CD1c-positive myeloid dendritic cell (primary cell): ENCODE measurements at regions not wholly inside any gene's neighbourhood (a gene's known extent, or its start where the extent isn't known, plus 50 kb on each side); places are given as distances from the start of the nearest gene placed in this dataset.
A peak's percentile ranks its signal among the peaks of the same experiment; 100 is the strongest.
"Not testable (repeated sequence)": the region's sequence is repeated elsewhere in the genome, so short reads cannot be mapped to it uniquely, and the experiment has no call there.

Experiments used
- DNase-seq: peaks from one replicate; pipeline ENCODE4 v3.0.0-alpha.2; 2016; ENCODE audit errors: extremely low spot score

DNA sequence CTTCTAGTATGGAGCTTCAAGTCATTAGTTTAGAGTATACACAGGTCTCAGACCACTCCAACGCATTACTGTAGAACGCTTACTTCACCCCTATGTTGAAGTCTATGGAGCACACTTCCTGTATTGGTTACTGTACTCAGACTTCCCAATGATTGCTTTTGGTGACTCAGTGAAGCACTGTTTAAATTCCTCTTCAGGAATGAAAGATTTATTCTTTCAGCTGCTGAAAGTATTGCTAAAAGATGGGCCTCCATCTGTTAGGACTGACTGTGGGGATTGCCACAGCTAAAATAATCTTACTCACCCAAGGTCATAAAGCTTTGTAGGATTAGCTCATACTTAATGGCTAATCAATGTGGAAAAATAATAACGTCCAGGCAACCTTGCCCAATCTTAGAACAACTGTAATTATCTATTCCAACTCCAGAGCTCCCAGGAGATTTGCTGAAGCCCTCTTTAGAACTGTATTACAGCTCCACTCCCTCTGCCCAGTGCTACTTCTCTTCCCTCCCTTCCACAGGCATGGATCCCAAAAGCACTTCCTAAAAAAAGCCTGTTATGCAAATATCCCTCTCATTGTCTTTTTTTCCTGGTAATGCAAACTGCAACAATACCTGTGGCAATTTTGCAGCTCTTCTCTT, 281.9 kb upstream of the HS3ST1 start:
- no peak for DNase-seq

DNA sequence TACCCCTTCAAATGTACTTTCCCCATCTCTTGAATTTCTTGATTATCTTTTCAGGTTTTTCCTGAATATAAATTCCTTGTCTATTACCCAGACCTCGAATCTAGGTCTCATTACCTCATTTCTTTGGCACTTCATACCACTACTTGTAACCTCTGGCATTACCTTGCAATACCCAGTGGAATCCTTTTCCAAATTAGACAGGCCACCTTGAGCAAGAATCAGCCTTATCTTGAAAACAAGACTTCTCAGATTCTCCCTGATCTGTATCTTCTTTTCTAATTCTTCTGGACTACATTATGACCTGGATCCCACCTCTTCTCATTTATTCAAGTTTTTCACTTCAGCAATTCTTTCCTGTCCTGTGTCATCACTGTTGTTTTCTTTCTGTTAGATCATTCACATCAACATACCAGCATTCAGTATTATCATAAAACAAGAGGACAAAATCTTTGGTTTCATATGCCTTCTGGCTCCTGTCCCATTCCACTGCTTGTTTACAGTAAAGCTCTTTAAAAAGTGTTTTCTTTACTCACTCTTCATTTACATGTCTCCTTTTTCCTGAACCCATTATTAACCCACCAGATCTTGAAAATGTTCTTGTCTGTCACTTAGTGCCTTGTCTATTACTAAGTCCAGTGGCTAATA, 275.6 kb upstream of the HS3ST1 start:
- DNase-seq, result no peak

DNA sequence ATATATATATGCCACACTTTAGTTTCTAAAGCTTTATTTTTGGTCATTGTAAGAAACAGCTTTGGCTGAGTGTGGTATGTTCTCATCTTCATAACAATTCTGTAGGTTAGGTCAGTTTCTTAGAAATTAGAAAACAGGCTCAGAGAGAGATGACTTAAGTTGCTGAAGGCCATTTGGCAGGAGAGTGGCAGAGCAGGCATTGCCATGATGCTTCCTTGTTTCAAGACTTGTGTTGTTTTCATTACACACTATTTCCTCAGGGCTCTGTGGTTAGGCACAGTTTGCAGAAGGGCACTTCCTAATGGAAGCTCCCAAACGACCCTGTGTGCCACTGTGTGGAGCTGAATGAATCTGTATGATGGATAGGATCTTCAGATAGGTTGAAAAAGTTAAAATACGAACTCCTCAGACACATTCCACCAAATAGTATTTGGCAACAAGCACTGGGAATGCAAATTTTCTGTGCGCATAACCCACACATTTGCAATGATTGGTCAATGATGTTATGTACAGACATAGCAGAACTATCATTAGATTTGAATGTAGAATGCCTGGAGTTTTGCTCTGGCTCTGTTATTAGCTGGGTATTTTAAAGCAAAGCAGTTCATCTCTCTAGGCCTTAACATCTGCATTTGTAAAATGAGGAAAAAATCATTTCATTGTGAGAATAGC, 274.3 kb upstream of the HS3ST1 start:
- DNase-seq, result no peak

DNA sequence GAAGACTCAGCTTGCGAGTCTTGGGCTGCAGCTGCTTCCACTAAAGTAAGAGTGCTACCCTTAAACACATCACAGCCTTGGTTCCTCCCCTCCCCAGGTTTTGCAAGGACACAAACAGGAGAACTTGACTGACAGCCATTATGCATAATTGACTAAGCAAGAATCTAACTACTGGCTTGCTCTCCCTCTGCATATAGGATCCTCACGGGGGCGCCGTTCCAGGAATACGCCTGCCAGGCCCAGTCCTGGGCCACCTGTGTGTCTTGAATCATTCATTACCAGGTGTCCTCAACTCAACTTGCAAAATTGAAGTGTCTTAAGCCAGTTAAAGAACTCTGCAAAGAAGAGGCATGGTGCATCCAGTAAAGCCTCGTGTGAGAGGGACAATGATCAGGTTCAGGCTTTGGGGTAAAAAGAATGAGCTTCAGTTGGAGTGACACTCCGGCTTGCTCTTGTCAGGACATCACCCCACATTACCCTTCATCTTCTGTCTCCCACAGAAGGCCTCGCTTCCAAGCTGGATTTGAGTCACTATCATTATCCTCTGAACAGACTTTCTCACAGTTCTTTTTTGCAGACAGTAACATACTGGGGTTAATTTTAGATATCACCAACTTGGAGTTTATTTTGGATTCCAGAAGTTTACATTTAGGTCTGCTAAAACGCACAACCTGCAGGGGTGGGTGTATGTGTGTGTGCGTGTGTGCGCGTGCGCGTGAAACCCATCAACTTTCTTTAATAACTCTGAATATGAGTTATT, 273.5 kb upstream of the HS3ST1 start:
- DNase-seq, result no peak

DNA sequence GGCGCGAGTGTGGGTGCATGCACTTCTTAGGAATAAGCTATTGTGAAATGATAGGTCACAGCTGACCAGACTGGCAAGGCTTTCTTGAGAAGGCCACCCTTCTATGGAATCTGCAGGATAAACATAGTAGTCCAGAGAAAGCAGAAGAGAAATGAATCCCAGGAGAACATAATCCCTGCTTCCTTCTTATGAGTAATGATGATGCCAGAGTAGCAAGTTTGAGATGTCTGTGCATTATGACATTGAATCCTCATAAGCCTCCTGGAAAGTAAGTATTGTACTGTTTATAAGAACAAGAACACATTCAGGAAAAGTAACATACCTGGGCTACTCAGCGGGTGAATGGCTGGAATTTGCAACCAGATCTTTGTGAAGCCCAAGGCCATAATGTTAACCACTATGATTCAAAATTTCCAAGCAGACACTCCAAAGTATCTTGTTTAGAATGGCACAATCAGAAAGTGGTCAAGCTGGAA, 272.1 kb upstream of the HS3ST1 start:
- peak; percentile 65 for DNase-seq

DNA sequence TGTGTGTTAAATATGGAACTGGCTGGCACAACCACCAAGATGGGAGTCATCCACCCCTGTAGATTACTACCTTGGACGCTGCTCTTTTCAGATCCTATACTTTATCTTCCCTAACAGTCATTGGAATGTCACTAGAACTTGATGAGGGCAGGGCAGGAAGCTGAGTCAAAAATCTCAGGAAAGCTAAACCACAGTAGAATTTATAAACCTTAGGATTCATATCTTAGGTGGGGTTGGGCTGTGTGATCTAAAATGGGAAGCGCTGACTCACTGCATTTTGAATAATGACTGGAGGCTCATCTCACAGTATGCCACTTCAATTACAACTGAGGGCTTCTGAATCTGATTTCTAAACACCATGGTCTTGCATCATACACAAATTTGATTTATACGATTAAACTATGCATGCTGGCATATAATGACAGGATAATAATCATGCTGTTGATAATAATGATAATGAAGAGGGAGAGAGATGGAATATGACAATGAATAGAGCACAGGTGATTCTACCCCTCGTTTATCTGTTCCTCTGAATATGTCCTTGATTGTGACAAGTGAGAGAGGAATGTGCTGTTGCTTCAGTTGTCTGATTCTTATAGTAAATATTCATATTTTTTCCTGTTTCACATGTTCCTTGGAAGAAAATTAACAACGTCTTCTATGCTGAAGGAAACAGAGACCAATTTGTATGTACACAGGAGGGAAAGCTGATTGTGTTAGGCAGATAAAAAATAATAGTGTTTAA, 270.3 kb upstream of the HS3ST1 start:
- no peak for DNase-seq

DNA sequence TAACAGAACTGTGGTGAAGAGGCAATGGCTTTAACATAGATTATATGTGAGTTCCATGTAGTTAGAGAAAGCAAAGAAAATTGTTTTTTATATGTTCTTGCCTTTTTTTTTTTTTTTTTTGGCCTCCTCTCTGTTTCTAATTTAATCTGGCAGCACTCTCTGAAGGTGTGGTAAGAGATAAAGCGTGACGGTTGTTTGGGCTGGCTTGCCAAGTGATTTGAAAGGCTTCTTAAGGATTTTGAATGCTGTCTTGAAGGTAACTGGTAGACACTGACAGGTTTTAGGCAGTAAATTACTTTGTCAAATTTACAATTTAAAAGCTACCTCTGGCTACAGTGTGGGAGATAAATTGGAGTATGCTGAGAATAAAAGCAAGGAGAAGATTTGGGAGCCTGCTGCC, 269.3 kb upstream of the HS3ST1 start:
- no peak for DNase-seq

DNA sequence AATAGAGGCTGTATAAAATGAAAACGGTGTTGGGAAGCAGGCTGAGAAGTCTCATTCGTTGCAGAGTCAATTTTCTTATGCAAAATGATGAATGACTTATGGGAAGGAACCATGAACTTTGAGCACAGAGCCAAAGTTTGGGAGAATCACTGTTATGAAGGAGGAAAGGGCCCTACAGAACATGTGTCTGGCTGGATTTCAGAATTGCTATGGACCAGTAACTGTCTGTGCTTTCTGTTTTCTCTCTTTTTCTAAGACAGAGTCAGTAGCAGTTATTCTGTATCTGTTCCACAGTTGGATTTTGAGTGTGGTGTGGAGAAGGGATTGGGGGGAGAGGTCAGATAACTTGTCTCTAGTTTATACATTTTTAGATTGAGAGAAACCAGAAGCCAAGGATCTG, 265.0 kb upstream of the HS3ST1 start:
- DNase-seq, result no peak

DNA sequence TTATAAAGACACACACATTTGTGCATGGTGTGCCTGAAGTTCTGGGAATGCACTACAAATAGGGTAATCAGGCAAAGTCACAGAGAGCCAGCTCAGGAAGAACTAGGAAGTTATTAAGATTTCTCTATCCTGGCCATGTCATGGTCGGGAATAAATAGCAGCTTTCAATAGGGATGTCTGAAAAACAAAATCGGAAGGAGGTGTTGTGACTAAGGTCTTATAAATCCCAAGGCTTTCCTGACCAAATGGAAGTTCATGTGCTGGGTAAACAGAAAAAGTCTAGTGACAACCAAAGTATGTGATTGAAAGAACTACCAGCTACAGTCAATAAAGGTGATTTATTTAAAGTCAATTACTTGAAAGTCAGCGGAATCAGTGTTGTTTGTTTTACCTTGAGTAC, 262.5 kb upstream of the HS3ST1 start:
- DNase-seq, result no peak

DNA sequence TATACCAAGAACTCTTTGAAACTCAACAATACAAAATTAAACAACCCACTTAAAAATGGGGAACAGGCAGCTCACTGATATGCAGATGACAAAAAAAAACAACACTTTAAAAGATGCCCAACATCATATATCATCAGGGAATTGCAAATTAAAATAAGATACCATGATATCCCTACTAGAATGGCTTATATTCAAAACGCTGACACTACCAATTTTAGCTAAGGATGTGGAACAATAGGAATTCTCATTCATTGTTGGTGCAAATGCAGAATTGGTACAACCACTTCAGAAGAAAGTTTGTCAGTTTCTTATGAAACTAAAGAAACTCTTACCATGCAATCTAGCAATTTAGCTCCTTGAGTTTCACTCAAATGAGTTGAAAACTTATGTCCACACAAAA, 259.0 kb upstream of the HS3ST1 start:
- no peak for DNase-seq

DNA sequence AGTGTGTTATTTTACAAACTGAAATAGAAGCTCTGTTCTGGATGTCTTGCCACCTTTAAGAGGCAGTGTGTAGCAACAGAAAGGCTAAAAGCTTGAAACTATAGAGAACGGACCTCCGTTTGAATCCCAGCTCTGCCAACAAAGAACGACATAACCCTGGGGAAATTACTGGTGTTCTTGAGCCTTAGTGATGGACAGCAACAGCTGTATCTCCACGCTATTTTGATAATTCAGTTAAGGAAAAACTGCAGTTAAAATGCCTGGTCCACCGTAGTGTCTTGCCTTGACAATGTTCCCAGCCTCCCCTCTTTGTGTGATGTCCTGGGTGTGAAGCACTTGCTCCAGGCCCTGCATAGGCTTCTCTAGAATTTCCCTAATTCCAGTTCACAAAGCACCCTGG, 256.8 kb upstream of the HS3ST1 start:
- DNase-seq, result no peak

DNA sequence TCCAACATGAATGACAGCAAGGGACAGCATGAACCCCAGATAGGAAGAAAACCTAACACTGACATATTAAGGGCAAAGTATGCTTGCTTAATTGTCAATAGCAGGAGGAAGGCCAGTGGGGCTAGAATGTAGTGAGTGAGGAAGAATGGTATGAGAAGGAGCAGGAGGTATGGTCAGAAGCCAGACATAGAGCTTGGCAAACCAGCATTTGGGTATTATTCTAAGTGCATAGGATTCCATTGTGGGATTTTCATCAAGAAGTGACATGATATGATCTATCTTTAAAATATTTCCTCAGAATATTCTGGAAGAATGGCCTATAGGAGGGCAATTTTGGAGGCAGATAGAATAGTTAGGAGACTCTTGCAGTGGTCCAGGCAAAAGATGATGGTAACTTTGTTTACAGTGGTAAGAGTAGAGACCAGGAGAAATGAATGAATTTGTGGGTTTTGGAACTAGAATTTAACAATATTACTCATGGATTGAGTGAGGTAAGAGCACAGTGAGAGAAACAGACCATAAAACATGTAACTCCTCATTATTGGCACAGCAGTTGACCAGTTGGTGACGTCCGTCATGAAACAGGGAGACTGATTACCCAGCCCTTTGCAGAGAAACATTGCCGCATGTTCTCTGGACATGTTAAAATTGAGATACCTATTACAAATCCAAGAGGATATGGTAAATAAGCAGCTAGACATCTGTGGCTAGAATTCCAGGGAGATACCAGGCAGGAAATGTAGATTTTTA, 246.5 kb upstream of the HS3ST1 start:
- DNase-seq, result no peak

DNA sequence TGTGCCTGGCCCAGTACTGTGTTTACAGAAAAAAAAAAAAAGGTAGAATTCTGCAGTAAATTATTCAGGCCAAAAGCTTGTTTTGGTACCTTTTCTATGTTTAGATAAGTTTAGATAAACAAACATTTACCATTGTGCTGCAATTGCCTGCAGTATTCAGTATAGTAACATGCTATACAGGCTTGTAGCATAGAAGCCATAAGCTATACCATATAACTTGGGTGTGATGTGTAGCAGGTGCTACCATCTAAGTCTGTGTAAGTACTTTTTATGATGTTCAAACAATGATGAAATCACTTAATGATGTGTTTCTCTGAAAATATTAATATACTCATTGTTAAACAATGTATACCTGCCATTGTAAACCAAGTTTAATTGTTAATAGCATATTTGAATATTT, 241.6 kb upstream of the HS3ST1 start:
- DNase-seq, result no peak

DNA sequence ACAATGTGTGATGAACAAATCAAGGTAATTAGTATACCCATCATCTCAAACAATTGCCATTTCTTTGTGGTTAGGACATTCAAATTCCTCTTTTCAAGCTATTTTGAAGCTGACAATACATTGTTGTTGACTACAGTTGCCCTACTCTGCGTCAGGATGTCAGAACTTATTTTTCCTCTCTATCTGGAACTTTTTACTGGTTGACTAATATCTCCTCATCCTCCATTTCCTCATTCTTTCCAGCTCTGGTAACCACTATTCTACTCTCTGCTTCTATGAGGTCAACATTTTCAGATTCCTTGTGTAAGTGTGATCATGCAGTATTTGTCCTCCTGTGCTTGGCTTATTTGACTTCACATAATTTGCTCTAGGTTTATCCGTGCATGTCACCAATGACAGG, 240.5 kb upstream of the HS3ST1 start:
- DNase-seq, result no peak

DNA sequence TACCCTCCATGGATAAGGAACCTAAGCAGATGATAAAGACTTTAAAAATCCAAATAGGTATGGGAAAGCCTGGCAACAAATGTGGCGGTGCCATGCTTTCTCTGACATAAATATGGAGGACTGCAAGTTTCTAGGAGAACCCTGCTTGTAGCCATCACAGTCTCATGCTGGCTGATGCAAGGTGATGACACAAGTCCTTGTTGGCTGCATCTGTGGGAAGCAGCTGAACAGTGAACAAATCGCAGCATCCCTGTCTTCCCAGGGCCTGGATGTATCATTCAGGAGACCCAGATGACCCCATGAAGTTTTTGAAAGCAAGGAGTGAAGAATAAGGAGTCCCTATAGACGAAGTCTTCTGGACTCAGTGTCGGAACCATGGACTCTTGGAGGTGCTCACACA, 234.4 kb upstream of the HS3ST1 start:
- no peak for DNase-seq

DNA sequence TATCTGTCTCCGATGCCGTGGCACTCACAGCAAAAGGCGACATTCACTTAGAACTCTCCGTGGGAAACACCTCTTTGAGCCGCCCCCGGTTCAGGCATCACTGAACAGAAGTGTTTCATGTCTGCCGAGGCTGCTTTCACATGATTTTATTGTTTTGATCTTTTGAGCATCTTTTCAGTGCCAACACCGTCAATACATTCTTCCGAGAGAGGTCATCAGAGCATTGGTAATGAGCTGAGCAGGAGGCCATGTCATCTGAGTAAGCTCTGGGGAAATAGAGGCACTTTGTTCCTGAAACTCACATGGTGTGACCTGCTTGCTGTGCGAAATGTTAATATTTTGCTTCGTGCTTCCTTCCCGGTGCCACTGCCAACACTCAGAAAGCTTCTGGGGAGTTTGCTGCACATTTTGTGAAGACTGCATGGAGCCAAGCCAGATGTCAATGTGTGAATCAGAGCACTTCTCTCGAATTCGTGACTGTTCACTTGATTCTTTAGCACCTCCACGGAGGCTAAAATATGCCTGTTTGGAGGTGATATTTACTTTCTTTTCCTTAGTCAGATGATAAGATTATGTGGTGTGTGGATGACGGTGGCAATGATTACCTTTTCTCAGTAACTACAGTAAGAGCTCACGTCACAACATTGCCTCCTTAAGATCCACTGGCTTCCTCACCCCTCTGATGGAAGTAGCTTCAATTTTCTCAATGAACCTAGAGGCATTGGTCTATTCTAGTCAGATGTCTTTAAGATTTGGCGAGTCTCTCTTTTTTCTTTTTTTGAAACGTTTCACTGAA, 222.3 kb upstream of the HS3ST1 start:
- no peak for DNase-seq

DNA sequence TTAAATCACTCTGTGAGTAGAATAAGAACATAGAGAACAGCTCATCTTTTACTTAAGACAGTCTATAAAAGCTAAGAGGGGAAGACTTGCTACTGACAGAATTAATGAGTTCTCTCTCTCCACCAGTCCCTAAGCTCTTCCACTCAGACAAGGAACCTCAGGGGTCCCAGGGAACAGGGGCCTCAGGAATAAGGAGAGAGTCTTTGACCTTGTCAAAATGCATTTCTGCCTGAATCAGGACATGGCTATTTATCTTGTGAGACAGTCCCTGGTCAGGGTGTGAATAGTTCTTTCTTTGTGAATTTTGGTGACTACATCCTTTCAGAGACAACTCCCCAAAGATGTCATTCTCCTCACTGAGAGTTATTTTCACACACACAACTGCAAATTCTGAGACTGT, 218.7 kb upstream of the HS3ST1 start:
- DNase-seq, result no peak

DNA sequence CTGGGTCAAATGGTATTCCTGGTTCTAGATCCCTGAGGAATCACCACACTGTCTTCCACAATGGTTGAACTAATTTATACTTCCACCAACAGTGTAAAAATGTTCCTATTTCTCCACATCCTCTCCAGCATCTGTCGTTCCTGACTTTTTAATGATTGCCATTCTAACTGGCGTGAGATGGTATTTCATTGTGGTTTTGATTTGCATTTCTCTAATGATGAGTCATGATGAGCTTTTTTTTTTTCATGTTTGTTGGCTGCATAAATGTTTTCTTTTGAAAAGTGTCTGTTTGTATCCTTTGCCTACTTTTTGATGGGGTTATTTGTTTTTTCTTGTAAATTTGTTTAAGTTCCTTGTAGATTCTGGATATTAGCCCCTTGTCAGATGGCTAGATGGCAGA, 214.4 kb upstream of the HS3ST1 start:
- DNase-seq, result not testable (repeated sequence)

DNA sequence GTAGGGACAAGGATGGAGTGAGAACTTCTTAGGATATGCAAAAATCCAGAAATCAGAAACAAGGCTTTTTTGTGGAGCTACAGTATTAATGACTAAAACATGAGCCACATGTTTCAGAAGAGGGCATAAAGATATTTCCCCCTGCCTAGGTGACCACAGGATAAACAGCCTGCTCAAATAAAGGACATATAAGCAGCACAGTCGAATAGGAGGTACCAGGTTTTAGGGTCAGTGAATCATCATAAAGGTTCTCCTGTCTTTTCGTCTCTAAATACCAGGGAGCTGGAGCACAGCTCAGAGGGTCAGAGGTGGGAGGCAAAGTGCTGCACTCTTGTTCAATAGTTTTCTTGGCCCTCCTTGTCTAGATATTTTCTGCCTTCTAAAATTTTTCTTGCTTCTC, 211.9 kb upstream of the HS3ST1 start:
- DNase-seq, result no peak

DNA sequence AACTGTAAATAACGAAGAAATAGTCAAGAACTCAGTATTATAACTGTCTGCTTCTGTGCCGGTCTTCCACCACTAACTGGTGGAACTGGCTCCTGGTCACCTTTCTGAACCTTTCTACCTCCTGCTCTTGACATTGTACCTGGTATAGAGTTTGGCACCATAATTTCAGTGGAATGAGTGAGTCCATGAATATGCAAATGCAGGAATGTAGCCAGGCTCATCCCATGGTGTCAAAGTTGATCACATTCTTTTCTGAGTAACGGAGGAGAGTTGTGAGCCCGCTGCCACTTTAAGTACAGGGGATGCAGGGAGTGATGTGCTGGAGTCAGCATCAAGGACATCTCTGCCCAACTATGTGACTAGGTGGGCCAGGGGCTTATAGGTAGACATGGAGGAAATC, 207.9 kb upstream of the HS3ST1 start:
- no peak for DNase-seq
